GM12891 (cell line): ENCODE measurements at regions not wholly inside any gene's neighbourhood (a gene's known extent, or its start where the extent isn't known, plus 50 kb on each side); places are given as distances from the start of the nearest gene placed in this dataset.

Source experiments
- PAX5 ChIP-seq: IDR thresholded peaks from 2 replicates; pipeline ENCODE4 v1.6.1; 2011; ENCODE audit warnings: low read length, moderate library complexity, mild to moderate bottlenecking; ENCODE audit not compliant: insufficient read depth, severe bottlenecking
- POLR2A ChIP-seq: IDR thresholded peaks from 2 replicates; pipeline ENCODE4 v1.6.1; 2011; ENCODE audit warnings: low read depth, low read length, control low read depth
- POLR2AphosphoS5 ChIP-seq: IDR thresholded peaks from 2 replicates; pipeline ENCODE4 v1.6.1; 2011; ENCODE audit warnings: low read depth, low read length, control low read depth
- SPI1 ChIP-seq: IDR thresholded peaks from 2 replicates; pipeline ENCODE4 v1.6.1; 2011; ENCODE audit warnings: low read depth, low read length, control low read depth
- TAF1 ChIP-seq: IDR thresholded peaks from 2 replicates; pipeline ENCODE4 v1.6.1; 2011; ENCODE audit warnings: low read depth, low read length, control low read depth

DNA sequence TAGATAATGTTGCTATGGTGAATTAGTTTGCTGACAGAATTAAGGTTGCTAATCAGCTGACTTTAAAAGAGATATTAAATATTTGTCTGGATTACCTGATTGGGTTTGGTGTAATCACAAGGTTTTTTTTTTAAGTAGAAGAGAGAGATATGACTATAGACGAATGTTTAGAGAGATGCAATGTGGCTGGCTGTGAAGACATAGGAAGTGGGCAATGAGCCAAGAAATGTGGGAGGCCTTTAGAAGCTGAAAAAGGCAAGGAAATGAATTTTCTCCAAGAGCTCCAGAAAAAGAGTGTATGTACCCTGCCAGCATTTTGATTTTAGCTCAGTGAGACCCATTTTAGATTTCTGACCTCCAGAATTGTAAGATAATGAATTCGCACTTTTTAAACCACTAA lies 598.3 kb downstream of the PKHD1 start:
- TF ChIP-seq POLR2AphosphoS5 (no peak), POLR2A (no peak), SPI1 (no peak), PAX5 (no peak), TAF1 (no peak)
